ENCODE measurements at regions not wholly inside any gene's neighbourhood (a gene's known extent, or its start where the extent isn't known, plus 50 kb on each side); places are given as distances from the start of the nearest gene placed in this dataset.
"Not testable (repeated sequence)": the region's sequence is repeated elsewhere in the genome, so short reads cannot be mapped to it uniquely, and the experiment has no call there.

DNA sequence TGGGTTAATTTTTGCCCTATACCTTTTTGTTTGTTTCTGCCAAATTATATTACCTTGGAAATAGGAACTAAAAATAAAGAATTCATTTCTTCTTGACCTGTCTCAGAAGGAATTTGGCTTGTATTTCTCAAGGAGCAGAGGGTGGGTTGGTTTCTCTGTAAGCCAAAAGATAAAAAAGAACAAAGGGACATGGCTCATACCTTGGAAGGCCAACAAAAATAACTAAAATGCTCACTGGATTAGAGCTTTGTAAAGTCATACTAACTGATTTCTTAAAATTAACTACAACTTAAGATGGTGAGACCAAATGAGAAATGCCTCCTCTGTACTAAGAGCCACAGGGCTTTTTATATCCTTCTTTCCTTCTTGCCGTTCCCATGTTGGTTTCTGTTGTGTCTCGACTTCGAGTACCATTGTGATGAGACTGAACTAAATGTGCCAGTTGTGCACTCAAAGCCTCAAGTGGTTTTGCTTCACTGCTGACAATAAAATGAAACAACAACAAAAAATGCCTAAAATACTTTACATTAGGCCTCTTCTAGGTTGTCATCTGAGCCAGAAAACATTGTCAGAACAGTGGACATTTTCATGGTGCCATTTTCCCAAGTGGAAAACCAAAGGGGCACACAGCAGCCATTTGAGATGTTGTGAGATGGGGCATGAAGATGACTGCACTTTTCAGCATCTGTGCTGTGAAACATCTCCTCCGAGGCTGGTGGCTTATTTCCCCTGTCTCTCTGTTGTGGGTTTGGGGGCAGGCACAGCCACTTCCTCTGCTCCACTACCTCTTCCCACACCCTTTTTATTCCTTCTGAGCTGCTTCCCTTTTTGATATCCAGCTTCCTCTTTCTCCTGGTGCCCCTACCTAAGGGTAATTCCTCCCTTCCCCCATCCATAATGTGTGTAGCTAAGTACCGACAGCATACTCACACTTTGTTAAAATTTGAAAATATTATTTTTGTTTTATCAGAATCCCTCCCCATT, 51.8 kb upstream of the AGR3 start:
- DNase-seq (ENCODE audit: low spot score): no peak

DNA sequence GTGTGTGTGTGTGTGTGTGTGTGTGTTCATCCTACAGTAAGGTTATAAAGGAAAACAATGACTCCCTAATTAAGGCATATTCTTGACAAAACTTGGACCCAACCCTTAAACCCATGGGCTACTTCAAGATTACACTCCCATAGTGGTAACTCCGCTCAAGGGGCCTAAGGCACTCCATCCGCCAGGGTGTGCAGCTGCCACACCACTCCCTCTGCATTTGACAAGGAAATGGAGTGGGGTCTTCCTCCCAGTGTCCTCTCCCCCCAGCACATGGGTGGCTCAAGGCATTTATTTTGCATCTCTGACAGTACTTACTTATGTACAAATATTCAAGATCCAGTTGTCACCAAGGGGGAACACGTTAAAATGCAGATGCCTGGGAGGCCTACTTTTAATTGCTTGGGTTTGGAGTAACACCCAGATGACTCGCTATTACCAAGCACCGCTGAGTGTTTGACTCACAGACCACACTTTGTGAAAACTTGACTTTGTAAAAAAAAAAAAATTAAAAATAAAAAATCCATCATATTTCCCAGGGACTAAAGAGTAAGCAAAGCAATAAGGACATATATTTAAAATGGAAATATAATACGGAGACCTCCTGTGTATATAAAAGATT, 53.0 kb upstream of the AGR3 start:
- DNase-seq (ENCODE audit: low spot score): no peak

GRCh38 chr7:16935341-16935735, 53.6 kb upstream of the AGR3 start:
- DNase-seq (ENCODE audit: low spot score): no peak

DNA sequence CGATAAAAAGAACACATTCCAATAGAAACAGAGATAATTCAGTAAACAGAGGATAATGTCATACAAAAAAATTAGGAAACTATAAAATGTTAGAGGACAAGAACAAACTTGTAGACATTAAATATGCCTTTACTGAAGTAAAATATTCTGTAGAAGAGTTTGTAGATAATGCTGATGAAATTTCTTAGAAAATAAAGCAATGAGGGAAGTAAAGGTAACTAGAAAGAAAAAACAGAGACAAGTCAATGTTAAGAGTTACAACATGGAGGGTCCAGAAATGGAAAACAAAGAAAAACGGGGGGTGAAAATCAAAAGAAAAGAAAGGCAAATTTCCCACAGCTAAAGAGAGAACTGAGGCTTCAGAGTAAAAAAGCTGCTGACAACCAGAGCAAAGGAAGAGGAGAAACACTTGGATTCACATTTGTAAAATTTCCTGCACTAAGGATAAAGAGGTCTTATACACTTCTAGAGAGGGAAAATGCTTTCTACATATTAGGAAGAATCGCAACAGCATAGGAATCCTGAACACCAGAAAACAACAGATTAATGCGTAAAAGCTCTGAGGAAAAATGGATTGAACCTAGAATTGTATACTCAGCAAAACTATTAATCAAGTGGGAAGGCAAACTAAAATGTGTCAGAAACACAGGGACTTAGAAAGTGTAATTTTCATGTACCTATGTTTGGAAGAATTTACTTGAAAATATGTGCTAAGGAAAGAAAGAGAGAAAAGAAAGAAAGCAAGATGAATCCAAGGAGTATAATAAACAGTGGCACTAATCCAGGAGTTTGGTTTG, 55.0 kb upstream of the AGR3 start:
- DNase-seq (ENCODE audit: low spot score): no peak

- no peak for DNase-seq (ENCODE audit: low spot score)
Measured at GRCh38 chr7:16939161-16939560, 57.4 kb upstream of the AGR3 start.

GRCh38 chr7:16940776-16941175, 59.0 kb upstream of the AGR3 start:
- no peak for DNase-seq (ENCODE audit: low spot score)

DNA sequence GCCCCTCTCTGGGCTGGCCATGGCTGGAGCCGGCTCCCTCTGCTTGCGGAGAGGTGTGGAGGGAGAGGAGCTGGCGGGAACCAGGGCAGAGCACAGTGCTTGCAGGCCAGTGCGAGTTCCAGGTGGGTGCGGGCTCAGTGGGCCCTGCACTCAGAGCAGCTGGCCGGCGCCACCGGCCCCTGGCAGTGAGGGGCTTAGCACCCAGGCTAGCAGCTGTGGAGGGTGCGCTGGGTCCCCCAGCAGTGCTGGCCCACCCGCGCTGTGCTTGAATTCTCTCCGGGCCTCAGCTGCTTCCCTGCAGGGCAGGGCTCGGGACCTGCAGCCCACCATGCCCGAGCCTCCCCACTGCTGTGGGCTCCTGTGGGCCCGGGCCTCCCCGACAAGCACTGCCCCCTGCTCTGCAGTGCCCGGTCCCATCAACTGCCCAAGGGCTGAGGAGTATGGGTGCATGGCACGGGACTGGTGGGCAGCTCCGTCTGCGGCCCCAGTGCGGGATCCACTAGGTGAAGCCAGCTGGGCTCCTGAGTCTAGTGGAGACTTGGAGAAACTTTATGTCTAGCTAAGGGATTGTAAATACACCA, 61.2 kb upstream of the AGR3 start:
- no peak for DNase-seq (ENCODE audit: low spot score)

DNA sequence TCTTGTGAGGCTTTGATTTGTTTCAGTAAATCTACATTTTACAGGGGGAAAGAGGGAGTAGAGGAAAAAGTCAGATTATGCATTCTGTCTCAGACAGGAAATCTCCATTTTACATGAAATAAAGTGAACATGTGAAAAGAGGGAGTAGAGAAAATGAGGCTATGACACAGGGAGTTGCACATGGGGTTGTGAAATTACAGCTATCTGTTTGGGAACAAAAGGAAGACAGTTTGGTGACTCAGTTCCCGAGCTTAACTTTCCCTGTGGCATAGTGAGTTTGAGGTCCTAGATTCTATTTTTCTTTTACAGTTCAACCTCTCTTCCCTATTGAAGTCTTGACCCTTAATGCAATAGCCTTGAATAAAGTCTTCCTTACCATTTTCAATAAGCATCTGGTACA, 63.2 kb upstream of the AGR3 start:
- DNase-seq (ENCODE audit: low spot score): no peak

- DNase-seq (ENCODE audit: low spot score): no peak
Measured at GRCh38 chr7:16945372-16945771, 63.6 kb upstream of the AGR3 start.

GRCh38 chr7:16948110-16948509, 66.3 kb upstream of the AGR3 start:
- not testable (repeated sequence) for DNase-seq (ENCODE audit: low spot score)

GRCh38 chr7:16951483-16952080, 69.8 kb upstream of the AGR3 start:
- DNase-seq (ENCODE audit: low spot score): no peak

DNA sequence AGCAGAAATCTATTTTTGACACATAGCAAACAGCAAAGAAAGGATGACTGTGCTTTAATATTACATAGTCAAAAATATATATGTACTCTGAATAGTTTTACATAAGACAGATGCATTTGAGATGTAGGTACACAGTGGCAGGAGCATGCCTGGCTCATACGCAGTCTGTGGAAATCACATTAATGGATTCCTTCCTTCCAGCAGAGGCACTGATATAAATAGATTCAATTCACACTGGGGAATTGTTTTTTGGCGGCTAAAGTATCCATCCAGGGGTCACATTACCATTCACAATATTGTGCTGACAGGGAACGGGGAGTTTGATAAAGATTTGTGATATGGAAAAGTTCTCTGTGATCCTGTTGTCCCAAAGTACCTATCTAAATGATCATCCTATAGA, 72.5 kb upstream of the AGR3 start:
- no peak for DNase-seq (ENCODE audit: low spot score)

- no peak for DNase-seq (ENCODE audit: low spot score)
Measured at GRCh38 chr7:16958724-16959123, 76.9 kb upstream of the AGR3 start.

DNA sequence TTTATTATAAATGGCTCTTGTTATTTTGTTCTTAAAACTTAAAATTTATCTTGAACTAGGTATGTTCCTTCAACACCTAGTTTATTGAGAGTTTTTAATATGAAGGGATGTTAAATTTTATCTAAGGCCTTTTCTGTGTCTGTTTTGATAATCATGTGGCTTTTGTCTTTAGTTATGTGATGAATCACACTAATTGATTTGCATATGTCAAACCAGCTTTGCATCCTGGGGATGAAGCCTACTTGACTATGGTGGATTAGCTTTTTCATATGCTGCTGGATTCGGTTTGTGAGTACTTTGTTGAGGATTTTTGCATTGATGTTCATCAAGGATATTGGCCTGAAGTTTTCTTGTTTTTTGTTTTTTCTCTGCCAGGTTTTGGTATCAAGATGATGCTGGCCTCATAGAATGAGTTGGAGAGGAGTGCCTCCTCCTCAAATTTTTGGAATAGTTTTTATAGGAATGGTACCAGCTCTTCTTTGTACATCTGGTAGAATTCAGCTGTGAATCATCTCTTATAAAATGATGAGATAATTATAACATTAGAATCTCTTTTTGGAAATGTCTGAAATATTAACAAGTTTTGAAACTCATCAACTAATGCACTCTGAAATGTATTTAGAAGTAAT, 78.7 kb upstream of the AGR3 start:
- no peak for DNase-seq (ENCODE audit: low spot score)

DNA sequence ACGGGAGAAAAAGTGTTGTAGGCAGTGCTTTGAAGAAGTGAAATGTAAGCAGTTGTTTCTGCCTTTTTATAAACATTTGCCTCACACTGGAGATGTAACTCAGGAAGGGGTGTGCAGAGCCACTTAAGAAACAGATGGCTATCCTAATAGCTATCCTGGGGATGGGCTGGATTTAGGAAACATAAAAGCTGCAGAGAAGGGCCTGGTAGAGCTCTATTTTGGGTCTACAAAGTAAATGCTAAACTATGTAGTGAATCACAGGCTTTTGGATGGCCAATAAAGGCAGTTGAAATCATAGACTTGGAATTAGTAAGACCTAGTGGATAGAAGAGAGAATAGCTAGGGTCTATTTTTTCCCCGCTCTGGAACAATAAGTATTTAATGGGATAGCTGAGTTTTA, 79.9 kb upstream of the AGR3 start:
- no peak for DNase-seq (ENCODE audit: low spot score)

GRCh38 chr7:16963044-16963443, 81.3 kb upstream of the AGR3 start:
- no peak for DNase-seq (ENCODE audit: low spot score)

- DNase-seq (ENCODE audit: low spot score): not testable (repeated sequence)
Measured at GRCh38 chr7:16965697-16966096, 83.9 kb upstream of the AGR3 start.

GRCh38 chr7:16967300-16967811, 85.6 kb upstream of the AGR3 start:
- no peak for DNase-seq (ENCODE audit: low spot score)

DNA sequence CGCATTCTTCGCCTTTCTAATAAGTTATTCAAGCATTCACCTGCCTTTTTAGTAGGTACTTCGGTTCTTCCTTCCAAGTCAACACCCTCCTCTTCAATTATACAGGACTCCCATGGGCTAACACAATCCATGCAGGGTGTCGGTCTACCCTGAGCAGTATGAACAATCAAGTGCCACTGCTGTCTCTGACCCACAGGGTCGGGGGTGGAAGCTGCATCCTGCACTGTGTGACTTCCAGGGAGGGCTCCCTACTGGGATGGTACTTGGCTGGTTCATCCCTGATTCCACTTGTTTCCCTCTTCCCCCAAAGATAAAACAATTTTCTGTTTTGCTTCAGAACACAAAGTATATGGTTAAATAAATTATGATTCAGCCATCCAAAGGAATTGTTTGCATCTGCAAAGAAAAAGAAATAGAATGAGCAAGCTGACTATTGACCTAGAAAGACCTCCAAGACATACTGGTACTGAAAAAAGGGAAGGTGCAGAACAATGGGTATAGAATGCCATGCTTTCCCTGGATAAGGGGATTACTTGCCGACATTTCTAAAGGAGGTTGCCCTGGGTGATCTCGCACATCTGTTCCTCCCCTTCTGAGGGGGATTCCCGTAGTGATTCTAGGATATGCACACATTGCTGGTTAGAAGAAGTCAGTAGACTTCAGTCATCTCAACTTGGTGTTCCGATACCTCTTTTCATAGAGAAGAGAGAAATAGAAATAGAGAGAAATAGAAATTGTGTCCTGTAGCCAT, 89.1 kb upstream of the AGR3 start:
- DNase-seq (ENCODE audit: low spot score): no peak

- DNase-seq (ENCODE audit: low spot score): no peak
Measured at GRCh38 chr7:16975712-16976111, 93.9 kb upstream of the AGR3 start.
